Activated CD8-positive, alpha-beta memory T cell treated with anti-CD3 and anti-CD28 coated beads for 48 hours (primary cell): ENCODE measurements at regions not wholly inside any gene's neighbourhood (a gene's known extent, or its start where the extent isn't known, plus 50 kb on each side); places are given as distances from the start of the nearest gene placed in this dataset.

Source experiments
- DNase-seq, 3 experiments: peaks; one replicate each; pipeline ENCODE4 v3.0.0-alpha.2; 2020; ENCODE audit warnings: low read depth in 2 of 3, low spot score in 2 of 3

DNA sequence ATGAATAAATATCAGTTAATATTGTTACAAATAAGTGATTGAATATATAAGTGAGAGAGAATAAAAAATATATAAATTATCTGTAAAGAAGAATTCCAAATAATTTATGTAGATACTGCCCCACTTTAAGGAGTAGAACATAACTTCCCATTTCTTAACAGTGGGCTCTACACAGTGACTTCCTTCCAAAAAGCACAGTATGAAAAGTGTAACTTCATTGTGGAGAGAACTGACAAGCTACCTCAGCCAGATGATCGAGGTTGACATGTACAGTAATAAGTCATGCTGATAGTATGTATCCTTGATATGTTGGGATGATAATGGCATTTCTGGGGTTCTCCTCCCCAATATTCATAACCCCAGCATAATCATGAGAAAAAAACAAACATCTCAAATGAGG is 191.9 kb upstream of the FN1 start:
- no peak for DNase-seq

DNA sequence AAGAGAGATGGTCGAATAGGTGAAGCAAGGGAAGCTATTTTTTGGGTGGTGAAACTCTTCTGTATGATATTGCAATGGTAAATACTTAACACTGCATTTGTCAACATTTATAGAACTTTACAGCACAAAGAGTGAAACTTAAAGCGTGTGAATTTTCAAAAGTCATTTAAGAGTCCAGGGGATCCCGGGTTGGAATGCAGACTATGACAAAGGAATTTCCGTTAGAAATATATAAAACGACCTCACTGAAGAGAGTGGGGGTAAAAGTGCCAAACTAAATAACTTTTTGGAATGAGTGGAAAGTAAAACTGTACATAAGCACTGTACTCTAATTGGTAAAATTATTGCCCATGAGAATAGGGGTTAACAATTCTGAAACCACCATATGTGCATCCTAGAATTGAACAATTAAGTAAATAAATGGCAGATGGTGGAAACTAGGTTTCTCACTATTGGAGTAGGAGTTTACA is 191.0 kb upstream of the FN1 start:
- DNase-seq: no peak

DNA sequence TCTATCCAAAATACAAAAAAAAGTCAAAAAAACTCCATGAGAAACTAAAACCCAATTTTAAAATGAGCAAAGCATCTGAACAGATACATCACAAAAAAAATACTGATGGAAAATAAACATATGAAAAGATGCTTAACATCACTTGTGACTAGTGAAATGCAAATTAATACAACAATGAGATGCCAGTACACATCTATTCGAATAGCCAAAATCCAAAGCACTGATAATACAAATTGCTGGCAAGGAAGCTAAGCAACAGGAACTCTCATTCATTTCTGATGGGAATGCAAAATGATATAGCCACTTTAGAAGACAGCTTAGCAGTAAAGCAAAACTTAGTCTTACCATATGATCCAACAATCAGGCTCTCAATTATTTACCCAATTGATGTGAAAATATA is 190.2 kb upstream of the FN1 start:
- no peak for DNase-seq

DNA sequence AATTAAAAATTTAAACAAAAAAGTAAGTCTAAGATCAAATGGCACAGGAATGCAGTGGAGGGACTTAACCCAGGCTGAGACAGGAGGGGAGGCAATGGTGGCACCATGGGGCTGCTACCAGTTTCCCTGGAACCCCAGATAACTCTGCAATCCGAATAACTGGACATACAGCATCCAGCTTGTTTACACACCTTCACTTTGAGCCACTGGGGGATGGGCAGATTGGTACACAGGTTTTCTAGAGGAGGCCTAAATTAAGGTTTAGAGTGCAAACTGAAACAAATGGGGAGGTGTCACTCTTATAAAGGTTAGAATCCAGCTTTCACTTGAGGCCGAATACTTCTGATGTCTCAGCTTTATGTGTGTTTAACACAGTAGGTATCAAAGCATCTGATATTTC is 189.3 kb upstream of the FN1 start:
- no peak for DNase-seq

DNA sequence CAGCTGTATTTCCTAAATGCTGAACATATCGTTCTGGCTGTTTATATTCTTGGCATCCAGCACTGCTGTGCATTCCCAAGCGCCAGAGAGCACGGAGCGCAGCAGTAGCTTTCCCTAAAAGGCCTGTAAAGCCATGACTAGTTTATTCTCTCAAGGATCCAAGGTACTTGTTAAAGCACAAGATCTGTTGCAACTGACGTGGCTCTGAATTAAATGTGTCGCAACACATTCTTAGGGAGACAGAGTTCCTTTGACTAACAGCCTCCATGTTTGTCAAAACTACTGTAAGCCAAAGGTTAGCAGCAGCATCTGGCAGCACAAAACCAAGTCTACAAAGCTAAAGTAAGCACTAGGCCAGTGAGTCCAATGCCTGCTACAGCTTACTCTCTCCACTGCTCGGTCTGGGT is 188.6 kb upstream of the FN1 start:
- DNase-seq: no peak

DNA sequence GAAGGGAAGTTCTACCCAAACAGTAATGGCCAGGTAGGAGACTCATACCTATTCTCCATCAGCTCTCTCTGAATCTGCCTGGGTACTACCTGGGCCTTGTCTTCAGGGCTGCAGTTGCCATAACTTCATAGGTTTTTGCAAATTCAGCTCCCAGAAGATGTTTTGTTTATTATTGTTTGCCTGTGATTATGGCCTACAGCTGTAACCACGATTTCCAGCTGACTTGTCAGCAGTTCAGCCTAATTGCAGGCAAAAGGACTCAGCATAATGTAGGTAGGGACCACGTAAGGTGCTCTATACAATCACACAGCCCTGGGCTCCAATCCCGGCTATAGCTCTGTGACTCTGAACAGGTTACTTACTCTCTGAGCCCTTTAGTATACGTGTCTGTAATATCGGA is 187.0 kb upstream of the FN1 start:
- DNase-seq: no peak

DNA sequence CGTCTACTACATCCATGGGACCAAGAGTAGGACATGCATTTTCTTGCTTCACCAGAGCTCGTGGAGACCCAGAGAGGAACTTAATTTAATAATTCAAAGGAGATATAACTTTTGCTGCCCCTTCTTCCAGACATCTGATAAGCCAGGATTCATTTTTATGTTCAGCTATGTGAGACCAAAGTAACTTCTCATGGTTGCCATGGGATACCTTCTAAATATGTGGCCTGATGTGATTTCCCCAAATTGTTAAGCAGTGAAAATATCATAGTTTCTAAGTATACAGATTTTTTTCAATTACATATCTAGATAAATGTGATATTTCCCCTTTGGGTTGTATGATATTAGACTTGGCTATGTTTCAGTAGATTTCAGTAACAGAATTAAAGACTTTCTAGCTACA is 185.5 kb upstream of the FN1 start:
- DNase-seq: no peak

DNA sequence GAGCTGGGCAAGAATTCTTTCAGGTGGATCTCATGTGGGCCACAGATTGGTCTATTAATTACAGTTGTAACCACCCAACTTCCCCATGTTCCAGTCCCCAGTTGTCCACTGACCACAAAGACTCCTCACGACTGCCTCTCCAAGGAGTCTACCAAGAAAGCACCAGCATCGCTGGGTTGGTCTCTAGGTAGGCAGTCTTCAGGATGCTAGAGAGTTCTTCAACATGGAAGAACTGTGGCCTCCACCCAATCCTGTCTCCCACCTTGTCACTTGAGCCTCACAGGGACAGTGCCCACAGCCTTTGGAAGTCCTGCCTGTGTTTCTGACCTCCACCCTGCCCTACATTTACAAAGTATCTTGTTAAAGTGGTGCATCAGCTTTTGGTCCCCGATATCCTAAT is 184.7 kb upstream of the FN1 start:
- DNase-seq: no peak

DNA sequence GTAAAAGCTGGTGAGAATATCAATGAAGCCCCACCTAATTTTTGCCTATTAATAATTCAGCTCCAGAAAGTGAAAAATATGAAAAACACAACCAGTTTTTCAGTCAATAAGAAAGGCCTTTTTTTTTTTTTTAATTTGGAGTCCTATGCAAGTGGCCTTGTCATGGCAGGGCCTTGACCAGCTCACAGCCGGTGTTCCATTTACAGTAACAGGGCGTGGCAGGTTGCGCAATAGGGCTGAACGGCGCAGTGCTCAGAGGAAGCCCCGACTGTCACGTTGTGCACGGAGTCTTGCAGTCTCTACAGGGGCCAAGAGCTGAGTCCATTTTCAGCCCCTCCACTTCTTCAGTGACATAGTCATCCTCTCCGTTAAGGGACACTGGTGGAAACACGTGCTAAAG is 184.1 kb upstream of the FN1 start:
- no peak for DNase-seq

DNA sequence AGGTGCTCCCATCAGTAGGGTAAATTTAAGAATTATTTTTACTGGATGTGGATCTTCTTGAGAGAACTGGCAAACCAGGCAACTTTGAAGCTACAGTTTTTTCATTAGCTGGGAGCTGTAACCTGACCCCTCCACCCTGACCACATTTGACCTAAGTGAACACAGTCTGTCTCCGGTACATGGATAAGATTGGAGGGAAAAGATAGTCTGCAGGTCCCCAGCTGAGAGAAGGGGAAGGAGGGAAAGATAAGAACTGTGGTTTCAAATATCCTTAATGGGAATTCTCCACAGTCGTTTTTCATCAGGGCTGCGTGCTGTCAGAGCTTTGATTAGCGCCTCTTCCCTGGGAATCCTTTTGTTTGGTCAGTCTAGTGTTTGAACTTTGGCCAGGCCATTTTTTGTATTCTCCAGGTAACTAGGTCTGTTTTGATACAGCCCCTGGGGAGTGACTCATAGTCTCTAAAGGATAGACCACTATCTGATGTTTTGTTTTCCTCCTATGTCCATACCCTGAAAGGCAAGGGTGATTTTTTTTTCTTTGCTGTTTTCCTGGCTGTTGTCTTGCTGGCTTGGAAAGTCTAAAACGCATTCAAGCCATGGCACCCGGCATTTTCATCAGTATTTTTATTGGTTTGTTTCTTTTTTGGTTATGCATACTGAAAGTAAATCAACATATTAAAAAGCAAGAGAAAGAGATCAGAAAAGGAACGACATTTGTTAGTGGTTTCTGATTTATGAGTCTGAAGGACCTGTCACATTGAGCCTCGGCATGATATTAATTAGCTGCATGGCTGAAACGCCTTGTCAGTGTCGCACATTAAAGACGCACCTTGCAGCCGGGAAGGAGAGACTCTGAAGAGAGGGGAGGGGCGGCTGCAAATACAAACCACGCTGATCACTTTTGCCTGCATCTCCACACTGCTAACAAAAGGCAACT is 183.4 kb upstream of the FN1 start:
- no peak for DNase-seq

DNA sequence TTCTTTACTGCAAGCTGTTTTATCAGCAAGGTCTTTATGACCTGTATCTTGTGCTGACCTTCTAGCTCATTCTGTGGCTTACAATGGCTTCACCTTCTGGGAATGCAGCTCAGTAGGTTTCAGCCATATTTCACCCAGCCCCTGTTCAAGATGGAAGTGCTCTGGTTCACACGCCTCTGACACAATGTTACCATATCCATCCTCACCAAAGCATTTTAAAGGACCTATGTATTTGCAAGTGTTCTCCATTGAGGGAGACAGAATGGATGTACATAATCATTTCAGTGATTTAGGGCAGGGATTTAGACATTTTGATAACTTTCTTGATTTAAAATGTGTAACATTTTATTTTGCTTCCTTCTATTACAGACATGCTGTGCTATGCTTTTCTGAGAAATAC is 182.3 kb upstream of the FN1 start:
- DNase-seq: no peak

DNA sequence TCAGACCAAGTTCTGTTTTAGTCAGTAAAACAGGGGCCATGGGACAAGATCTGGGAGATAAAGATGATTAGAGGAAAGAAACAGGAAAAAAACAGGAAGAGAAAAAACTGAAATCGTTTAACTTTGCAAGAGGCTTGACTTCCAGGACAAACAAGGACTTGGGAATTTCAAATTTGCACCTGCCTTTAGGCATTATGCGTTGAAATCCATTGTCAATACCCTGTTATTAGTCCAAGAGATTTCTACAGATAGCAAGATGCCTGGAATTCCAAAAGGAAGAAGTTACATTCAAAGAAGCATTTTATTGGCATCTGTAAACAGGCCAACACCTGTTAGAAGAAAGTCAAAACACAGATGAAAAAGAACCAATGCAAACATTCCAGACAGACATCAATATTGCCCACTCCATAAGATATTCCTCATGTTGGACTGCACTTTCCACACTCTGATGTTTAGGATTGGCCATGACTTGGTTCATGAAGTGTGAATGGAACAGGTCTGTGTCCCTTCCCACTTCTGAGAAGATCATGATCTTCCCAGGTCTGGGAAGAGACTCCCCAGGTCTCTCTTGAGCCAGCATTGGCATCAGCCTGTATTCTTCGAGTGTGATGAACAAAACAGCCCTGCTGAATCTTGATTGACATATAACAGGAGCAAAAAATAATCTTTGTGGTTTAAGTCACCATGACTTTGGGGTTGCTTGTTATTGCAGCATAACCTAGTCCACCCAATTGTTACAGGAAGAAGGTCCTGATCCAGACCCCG is 181.4 kb upstream of the FN1 start:
- DNase-seq: no peak

DNA sequence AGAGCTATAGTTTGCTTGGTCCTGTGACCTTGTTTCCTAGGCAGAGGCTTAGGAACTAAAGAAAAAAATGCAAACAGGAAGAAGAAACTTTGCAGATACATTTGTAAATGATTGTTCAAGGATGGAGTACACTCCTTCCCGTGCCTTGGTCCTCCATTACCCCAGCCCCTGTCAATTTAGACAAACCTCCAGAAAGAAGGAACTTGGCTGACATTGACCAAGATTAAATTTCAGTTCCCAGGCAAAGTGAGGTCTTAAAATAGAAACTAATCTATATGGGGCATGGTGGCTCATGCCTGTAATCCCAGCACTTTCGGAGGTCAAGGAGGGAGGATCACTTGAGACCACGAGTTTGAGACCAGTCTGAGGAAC is 179.9 kb upstream of the FN1 start:
- DNase-seq: no peak

DNA sequence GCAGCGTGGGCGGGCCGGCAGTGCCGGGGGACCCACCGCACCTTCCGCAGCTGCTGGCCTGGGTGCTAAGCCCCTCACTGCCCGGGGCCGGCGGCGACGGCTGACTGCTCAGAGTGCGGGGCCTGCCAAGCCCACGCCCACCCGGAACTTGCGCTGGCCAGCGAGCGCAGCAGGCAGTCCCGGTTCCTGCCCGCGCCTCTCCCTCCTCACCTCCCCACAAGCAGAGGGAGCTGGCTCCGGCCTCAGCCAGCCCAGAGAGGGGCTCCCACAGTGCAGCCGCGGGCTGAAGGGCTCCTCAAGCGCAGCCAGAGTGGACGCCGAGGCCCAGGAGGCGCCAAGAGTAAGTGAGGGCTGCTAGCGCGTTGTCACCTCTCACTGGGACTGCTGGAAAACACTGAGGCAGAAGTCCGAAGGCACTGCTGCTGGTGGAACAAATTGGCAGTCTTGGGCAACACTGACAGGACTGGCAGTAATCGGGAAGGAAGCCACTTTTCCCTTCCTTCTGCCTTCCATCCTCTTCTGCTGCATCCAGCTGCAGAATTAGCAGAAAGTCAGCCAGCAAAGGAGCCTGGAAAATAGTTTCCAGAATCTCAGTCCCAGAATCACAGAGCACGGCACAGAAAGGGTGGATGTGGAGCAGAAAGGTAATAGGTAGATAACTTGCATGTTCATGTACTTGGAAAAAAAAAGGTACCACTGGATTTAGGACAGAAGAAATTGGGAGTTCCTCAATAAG is 179.4 kb upstream of the FN1 start:
- no peak for DNase-seq

DNA sequence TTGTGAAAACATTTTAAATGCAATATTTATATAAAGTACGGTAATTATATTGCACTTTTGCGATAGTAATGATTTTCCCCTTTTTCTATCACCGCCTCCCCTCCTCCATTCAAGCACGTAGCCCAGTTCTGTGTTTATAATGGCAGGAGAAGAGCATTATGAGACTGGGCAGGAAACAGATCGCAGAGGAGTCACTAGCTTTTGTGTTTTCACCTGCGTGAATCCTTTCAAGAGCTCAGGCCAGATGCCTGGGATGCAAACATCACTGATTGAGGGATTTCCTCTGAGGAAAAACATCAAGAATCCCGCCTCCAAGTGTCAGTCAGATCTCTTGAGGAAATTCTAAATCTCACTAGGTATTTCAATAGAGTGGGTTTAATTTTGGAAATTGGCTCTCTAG is 178.4 kb upstream of the FN1 start:
- DNase-seq: no peak

DNA sequence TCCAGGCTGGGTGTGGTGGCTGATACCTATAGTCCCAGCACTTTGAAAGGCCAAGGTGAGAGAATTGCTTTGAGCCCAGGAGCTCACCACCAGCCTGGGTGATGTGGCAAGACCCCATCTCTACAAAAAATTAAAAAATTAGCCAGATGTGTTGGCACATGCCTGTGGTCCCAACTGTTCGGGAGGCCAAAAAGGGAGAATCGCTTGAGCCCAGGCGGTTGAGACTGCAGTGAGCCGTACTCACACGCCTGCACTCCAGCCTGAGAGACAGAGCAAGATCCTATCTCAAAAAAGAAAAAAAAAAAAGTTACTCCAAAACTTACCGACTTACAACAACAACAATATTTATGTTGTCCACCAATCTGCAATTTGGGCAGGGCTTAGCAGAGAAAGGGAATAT is 178.0 kb upstream of the FN1 start:
- DNase-seq: no peak

DNA sequence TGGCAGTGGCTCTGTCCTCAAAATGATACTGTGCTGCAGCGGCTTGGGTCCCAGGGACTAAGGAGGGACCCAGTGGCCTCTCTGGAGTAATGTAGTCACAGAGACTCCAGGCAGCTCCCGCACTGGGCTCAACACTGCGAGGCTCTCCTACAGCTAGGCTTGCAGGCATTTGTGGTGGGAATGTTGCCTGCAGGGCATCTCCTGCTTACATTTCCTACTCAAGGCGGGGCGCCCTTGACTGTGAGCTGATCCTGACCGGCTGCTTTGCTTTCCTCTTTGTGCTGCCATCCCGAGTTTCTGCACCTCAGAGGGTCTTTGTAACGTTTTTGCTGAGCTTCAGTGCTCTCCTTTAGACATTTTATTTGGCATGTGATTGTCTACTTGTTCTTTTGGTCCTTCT is 177.4 kb upstream of the FN1 start:
- DNase-seq: no peak

DNA sequence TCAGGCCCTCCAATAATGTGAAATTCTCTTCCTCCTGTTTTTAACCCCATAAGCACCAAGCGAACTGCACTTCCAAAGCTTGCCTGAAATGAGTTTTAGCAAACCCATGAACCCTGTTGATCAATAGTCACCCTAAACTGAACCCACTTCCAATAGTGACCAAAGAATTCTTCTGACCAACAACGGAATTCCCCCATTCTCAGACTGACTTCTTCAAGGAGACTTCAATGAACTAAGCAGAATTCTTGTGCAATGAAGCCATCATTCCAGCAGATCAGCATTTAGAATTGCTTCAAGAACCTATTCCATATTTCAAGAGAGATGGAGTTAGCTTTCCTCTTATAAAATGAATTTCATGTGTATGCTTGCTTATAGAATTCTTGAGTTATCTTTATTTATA is 176.9 kb upstream of the FN1 start:
- DNase-seq: no peak

DNA sequence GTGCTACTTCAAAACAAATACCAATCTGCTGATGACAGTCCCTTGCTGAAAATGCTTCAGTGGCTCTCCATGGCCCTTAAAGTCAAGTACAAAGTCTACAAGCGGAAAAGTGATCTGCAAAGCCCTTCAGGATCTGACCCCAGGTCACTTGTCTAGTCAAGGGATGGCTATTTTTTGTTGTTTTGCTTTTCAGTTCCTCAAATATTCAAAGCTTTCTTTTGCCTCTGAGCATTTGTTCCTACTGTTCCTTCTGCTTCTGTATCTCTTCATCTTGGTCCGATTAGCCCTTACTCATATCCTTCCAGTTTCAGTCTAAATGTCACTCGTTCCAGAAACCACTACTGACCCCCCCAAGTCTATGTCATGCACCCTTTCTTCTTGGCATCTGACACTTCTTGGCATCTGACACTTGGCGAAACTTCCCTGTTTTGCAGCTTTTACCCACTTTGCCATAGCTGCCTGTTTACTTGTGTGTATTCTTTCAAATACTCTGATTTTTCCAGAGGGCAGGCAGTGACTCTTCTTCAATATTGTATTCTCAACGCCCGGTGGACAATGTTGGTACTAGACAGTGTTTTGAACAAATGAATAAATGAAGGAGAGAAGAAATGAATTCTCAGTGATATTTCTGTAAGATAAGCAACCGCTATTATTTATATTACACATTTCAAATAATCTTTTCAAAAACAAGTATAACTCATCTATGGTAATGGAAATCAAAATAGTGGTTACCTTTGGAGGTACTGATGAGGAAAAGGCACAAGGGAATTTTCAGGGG is 175.9 kb upstream of the FN1 start:
- no peak for DNase-seq

DNA sequence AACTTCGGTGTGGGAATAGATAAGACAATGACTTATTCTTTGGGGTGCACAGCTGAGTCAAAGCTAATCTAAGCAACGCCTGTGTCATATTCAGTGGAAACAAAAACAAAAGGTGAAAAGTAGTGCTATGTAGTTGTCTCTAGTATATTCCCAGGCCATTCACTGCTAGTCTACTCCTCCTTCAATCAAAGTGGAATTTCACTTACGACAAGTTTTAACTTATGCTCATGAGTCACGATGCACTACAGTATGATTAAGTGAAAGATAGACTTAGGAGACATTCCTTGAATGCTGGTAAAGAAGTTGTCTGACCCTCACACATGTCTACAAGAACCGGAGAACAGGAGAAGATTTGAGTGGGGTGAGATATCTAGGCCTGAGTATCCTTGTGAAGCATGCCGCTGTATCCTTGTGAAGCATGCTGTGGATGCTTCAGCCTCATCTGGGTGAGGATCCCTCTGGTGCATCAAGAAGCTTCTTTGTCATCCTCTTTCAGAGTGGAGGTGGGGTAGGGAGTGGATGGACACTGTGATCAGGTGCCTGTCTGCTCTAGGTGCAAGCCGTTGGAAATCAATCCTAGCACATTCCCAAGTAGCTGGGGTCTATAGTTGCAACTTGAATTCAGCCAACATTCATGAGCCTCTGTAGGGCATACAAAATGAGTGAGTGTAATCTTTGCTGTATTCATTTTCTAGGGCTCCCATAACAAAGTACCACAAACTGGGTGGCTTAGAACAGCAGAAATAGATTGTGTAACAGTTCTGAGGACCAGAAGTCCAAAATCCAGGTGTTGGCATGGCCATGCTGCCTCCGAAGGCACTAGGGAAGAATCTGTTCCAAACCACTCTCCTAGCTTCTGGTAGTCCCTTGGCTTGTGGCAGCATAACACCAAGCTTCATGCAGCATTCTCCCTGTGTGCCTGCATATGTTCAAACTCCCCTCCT is 173.5 kb upstream of the FN1 start:
- no peak for DNase-seq
